T-helper 2 cell (primary cell): ENCODE measurements at regions not wholly inside any gene's neighbourhood (a gene's known extent, or its start where the extent isn't known, plus 50 kb on each side); places are given as distances from the start of the nearest gene placed in this dataset.

Experiments
- DNase-seq, 5 experiments: peaks; one replicate each; pipeline versions ENCODE4 v3.0.0 to v3.0.0-alpha.2; 2012 to 2022

DNA sequence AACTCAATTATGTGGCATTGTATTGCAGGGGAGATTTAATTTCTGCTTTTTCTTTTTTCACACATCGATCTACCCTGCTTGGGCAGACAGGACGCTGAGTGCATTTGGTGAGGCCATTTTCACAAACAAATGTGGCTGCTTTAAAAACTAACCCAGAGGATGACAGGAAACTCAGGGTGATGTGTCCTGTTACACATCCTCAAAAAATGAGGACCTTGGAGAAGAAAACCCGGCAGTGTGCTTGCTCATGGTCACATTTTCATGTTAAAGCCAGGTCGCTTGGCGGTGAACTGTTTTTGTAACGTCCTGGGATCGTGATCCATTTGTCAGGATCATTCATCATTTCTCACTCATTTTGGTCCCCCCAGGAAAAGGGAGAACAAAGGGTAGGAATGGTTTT lies 478.3 kb upstream of the ADAMTS16 start:
- no peak for DNase-seq

DNA sequence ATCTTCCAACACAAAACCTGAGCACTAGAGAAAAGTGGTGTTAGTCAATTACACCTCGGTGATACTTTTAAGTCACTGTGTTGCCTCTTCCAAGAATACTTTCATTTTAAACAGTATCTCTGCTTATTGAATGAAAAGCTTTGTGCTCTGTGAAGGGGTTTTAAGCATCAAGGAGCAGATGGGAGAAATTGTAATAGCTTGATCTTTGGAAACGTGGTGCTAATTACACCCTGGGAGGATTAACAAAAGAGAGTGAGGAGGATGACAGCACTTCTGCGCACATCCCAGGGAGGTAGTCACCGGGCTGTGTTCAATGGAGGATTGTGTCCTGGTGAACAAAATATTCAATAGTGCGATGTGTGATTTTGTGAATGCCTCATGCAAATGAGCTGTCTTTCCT lies 477.4 kb upstream of the ADAMTS16 start:
- no peak for DNase-seq

DNA sequence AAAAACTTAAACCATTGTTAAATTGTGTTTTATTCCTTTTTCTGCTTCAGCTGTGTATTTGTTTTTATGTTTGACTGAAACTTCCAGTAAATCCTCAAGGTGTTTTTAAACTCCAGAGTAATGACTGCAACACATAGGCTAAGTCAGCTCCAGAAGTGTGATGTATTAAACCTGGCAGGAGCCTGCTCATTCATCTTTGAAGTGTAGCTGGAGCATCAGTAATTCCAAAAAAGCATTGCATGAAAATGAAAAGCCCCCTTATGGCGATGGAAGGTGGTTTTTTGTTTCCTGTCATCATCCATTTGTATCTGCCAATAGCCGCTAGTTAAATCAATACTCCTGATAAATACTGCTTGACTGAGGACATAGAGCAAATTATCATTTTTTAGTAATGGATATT lies 474.2 kb upstream of the ADAMTS16 start:
- no peak for DNase-seq

DNA sequence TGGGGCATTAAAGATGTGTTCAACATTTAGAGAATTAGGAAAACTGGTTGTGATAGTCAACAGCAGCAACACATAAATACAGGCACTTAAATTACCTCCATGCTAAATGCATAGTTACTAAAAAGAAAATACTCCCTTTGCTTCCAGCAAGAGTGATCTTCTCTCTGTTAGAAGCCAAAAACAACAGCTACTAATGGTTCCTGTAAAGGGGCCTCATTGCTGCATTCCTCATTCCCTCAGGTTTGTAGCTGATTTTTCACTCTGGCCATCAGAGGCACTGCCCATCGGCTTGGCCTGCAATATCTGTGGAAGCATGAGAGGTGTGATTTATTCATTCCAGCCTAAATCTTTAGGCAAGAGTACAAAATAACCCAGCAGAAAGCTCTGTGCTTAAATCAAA lies 466.0 kb upstream of the ADAMTS16 start:
- DNase-seq = no peak

DNA sequence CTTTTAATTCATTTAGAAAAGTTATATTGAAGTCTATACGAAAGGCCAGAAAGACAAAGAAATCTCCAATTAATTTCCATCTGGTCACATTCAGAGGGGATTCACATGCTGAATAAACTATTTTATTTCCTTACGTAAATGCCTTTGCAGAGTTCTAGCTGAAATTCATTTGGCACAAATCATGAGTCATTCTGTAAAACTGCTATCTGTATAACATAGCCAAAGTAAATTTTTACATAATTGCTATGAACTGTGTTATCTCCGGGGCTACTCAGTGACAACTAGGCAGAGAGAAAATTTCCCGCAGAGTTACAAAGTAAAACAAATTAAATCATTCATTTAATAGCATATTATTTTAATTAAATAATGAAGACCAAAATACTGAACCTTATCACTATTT lies 463.2 kb upstream of the ADAMTS16 start:
- no peak for DNase-seq

DNA sequence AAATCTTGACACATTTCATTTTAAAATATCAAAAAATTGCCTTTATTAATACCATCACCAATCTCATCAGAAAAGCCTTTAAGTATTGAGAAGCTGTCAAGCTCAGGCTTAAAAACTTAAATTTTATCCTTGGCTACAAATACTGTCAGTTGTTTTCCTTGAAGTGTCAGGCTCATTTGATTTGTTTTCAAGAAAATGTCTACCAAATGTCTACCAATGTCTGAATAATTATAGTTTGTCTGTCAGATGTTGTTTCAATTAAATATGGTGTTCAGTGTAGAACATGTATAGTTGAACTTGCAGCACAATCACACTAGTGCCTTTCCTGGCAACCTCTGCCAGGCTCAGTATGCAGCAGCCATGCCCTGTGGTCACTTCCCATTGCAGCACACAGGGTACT lies 455.2 kb upstream of the ADAMTS16 start:
- no peak for DNase-seq

DNA sequence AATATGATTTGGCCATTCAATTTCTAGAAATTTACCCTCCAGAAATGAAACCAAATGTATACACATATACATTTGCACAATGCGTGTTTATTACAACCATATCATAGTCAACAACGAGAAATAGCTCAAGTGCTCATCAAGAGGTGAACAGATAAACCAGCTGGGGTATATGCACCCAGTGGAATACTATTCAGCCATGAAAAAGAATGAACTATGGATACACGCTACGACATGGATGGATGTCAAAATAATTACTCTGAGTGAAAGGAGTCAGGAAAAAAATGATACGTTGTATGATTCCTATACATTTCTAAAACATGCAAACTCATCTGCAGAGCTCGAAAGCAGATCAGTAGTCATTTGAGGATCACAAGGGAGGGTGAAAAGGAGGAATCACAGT lies 441.5 kb upstream of the ADAMTS16 start:
- DNase-seq = no peak

DNA sequence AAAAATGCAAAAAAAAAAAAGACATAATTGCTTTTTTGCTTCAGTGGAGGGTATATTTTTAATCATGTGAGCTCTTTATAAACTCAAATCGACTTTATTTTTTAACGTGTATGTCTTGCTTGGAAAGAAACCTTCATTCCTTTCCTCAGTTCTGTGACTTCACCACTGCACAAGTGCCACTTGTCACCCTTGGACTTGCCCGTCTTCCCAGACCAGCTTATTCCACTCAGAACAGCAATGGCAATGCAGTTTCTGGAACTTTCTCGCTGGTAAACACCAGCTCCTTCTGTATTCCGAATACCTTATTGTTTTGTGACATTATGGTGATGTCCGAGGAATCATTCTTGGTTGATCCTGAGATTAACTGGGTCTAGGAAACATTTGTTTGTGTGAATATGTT lies 440.5 kb upstream of the ADAMTS16 start:
- no peak for DNase-seq

DNA sequence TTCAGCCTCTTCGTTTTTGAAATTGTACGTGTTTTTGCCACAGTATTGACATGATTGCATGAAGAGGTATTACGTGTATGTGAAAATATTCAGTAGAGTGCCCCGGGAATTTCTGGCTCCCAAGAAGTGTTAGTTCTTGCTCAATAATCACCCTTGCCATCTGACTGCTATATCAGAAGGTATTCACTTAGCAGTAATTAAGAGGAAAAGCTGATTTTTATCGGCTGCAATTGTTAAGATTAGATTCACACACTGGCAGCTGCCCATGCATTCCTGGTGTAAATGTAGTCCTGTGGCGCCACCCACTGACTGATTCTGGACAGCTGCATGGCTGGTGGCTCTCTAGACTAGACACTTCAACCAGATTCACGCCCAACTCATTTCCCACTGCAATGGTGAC lies 440.1 kb upstream of the ADAMTS16 start:
- peak in 1 of 5 experiments; percentile 13 for DNase-seq

DNA sequence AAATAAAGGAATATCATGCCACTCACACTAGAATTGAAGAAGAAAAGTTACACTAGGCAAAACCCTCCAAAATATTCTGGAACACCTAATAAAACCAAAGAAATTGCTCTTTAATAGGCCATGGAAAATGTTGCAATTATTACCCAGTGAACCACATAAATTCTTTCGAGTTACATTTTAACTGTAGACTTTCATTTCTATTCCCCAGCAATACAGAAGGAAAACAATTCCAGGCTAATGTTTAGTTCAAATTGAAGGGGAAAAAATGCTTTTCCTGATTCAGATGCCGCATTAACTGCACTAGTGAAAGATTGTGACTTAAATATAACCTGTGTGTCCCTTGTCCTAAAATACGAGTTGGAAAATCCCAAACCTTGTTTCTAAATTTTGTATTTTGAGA lies 439.3 kb upstream of the ADAMTS16 start:
- DNase-seq = no peak

DNA sequence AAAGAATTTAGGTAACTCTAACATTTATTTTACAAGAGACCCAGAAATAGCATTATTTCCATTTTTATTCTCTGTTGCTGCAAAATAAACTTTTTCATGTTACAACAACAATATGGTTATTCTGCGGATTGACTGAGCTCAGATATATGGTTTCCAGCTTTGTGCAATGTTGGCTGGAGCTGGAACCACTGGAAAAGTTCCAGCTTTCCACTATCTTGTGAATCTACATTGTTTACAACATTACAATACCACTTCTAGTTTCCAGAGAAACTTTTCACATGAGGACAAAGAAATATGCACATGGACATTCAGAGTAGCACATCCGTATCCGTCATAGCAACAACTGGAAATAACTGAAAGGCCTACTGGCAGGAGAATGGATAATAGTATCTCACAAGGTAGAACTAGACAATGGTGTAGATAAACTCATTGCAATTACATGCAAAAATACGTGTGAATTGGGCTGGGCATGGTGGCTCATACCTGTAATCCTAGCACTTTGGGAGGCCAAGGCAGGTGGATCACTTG lies 436.1 kb upstream of the ADAMTS16 start:
- DNase-seq = no peak

DNA sequence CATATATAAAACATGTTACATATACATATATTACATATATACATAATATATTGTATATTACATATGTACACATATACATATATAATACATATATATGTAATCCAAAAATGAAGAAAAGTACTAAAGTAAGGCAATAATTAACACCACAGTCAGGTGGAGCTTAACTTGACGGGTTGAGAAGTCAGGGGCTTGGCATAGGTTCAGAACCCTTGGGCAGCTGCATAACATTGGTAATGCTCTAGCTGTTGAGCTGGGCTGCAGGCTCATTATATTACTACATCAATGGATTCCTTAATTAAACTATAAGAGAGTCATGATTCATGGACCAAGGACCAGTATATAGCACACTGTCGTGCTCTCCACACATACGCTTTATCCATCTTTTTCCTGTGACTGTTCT lies 435.2 kb upstream of the ADAMTS16 start:
- no peak for DNase-seq

DNA sequence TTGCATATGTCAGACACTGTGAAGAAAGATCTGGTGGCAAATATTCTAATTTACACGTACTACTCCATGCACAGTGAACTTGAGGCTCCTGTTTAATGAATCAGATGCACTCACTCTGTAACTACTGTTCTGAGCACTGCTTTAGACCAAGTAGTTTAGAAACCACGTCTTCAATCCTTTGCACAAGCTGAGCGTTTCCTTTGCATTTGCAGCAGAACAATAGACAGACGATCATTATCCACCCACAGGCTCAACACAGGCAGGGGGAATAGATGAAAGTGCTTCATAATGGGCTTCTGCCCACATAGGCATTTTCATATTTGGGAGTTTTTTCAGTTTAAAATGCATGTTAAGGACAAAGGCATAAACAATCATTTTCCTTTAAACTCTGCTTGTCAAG lies 423.3 kb upstream of the ADAMTS16 start:
- DNase-seq = no peak

DNA sequence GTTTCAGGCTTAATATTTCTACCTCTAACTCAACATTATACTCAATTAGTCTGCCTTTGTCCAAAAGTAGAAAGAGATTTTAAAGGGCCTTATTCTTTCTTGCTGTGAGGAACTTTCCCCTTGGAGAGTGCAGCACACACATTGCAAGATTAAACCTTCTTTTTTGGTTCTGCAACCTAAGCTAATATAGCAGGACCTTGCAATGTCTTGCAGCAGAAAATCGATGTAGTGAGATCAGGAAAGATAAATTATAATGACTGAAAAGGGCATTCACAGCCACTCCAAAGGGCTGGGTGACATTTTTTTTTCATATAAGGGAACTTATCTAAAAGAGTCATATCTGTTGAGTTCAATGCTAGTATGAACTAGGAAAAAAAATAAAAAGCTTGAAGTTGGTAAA lies 422.7 kb upstream of the ADAMTS16 start:
- DNase-seq = no peak

DNA sequence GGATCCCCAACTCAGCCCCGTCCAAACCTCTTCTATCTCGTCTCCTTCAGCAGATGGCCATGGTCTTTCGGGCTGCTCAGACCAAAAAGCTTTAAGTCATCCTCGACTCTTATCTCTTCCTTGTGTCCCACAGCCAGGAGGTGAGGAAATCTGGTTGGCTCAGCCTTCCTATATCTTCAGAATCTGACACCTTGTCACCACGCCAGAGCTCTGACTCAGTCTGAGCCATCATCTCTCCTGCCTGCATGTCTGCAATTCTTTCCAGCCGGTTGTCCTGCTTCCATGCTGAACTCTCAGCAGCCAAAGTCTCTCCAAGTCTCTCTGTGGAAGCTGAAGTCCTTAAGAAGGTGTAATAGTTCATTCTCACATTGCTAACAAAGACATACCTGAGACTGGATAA lies 419.3 kb upstream of the ADAMTS16 start:
- DNase-seq = no peak

DNA sequence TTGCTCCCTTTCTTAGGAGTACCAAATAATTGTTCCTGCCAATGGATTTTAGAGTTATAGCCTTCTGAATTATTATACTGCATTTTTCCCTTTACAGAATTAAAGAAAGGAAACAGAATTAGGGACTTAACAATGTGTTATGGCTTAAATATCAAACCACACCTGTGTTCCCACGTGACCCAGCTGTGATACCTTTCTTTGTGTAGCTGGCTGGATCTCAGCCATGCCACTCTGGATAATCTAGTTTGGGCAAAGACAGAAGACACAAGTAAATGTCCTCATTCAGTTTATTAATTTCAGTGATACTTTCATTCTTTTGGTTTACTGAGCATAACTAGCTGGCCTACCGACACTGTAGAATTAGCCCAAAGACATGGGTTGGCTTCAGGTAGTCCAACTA lies 417.2 kb upstream of the ADAMTS16 start:
- no peak for DNase-seq

DNA sequence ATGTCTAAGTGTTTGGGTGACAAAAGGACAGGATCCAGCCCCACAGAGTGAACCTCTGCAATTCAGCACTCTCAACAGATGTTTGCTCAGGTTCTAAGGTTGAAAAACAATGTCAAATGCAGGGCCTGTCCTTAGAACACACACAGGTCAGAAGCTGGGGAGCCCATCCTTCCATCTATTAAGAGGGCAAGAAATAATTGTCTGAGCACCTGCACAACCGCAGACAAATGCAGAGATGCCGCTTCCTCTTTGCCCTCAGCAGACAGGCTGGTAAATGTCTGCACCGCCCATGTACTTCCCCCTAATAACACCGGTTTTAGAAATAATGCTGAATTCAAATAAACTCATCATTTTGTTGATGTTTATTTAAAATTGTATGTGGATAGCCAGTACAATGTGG lies 414.5 kb upstream of the ADAMTS16 start:
- no peak for DNase-seq

DNA sequence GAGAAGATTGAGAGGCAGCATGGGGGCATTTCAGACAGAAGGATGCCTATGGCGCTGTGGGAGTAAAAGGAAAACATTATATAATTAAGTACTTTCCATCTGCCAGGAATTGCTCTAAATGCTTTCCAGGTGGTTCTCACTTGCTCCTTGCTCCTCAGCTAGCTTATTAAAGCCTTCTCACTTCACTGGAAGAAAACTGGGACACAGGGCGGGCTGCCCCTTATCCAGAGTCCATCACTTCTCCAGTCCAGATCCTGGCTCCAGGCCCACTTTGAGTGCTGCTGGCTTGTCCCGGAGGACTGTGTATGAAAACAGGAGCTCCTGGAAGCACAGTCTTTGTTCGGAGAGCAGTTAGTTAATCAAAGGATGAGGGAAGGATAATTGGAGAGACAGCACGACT lies 409.9 kb upstream of the ADAMTS16 start:
- no peak for DNase-seq

DNA sequence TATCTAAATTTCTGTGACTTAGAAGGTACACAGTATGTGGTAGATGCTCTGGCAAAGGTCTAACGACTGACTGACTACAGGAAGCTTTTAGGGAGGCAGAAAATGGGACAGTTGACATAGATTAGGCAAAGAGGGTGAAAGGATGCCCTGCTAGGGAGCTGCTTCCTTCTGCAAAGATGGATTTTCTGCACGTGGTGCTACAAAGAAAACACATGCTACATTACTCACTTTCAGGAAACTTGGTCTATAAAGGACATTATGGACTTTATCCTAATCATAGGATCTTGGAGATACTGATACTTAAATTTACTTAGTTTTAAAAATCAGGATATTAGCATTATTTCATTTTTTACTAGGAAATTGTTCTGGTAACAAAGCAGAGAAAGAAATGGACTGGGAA lies 405.8 kb upstream of the ADAMTS16 start:
- no peak for DNase-seq

DNA sequence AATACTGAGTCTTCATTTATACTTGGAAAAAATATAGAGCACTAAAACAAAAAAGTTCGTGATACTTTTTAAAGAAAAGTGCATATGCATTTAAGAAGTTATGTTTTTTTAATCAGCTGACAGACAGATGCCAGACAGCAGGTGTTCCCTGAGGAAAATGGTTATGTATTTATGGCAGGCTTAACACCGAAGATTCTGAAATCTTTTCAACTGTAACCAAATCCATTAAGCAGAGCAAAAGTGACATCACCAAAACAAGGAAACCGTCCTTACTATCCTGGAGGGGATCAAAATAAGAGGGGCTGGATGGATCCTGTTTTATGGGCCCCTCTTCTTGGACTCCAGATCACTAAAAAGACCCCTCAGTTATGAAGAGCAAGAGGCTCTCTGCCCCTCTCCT lies 404.9 kb upstream of the ADAMTS16 start:
- DNase-seq = no peak

DNA sequence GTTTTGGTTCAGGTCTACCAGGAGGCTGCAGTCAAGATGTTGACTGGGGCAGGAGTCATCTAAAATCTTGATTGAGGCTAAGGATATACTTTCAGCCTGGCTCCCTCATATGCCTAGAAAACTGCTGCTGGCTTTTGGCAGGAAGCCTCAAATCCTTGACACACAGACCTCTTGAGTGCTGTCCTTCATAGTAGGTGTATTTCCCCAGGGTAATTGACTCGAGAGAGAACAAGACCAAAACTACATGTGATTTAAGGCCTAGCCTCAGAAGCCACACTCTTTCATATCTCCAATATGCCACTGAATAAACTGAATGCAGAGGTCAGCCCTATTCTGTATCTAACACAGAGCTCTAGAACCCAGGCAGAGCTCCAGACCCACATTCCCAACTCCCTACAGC lies 402.3 kb upstream of the ADAMTS16 start:
- no peak for DNase-seq

DNA sequence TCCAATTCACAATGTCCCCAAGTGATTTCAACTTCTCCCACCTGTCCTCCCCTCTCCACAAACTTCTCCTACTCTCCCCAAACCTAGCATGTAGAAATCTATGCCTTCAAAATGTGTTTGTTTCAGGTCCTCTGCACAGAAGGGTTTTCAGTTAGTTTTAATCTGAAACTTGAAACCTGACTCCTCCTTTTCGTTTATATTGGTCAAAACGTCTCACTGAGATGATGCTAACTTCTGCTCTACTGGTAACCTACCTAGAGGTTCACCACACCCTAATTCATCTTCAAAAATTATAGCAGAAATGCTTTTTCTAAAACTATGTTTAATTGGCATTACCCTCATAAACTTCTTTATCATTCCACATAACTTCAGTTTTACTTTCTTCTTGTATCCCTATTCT lies 401.8 kb upstream of the ADAMTS16 start:
- DNase-seq = no peak

DNA sequence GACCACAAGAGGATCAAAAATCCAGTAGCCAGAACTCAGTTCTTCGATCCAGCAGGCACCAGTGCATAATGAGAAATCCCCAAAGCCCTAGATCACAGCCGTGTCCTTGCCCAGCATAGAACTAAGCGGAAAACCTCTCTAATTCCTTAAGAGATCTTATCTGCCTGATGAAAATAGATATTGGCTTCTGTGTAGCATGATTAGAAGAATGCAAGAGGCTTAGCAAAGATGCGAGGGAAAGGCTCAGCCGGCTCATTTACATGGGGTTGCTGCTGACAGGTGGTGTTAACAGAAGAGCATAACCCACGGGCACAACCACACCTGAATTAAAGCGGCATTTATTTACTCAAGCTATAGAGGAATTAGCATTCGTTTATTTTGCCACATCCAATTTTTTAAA lies 400.0 kb upstream of the ADAMTS16 start:
- no peak for DNase-seq

DNA sequence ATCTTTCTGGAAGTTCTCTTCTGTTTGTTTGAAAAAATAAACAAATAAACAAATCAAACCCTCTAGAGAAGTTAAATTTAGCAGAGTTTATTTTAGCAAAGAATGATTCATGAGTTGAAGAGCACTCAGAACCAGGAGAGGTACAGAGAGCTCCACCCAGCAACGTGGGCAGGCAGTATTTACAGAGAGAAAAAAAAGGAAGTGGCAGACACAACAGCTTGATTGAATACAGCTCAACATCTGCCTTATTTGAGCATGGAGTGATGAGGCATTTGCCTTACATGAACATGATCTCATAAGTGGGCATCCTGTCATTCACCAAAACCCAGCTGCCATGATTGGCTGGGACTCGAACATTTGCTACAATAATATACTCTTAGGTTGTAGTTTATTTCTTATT lies 381.6 kb upstream of the ADAMTS16 start:
- no peak for DNase-seq

DNA sequence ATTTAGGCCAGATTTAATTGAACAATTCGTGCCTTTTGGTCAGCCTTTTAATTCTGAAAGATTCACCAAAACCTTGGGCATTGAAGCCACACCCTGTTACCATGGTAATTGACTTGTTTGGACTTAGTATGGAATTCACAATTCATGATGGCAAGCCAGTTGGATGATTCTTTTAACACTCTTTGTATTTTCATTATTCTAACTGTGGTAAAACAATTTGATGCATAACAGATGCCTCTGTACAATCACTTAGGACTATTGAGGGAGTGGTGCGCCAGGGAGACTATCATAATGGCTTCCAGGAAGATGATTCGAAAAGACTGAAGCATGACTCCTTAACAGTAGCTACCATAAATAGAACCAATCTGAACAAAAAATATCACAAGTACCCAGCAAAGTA lies 381.1 kb upstream of the ADAMTS16 start:
- no peak for DNase-seq

DNA sequence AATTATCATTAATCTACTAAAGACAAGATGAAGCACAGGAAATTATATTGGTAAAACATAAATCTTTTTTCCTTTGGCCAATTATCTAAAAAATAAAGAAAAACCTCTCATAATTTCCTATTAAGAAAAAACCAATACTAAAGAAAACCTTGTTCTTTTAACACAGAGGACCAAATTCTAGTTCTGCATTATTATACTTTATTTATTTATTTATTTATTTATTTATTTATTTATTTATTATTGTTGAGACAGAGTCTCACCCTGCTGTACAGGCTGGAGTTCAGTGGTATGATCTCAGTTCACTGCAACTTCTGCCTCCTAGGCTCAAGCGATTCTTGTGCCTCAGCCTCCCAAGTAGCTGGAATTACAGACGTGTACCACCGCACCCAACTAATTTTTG lies 377.8 kb upstream of the ADAMTS16 start:
- DNase-seq = no peak
